Smooth muscle cell (in vitro differentiated cells): ENCODE measurements at regions not wholly inside any gene's neighbourhood (a gene's known extent, or its start where the extent isn't known, plus 50 kb on each side); places are given as distances from the start of the nearest gene placed in this dataset.

Experiments used
- DNase-seq: peaks from one replicate; lab custom pipeline; 2025; ENCODE audit not compliant: unreplicated experiment; lab: John Stamatoyannopoulos, UW
- H2AFZ ChIP-seq: fragments of 200-600 bp; sonication (generic); 2 replicates; pipeline ENCODE4 v1.6.0; 2016; ENCODE audit warnings: antibody characterized with exemption, low read depth, mild to moderate bottlenecking
- H3F3A ChIP-seq: fragments of 200-600 bp; sonication (generic); 2 replicates; pipeline ENCODE4 v1.6.0; 2017; ENCODE audit warnings: antibody characterized with exemption, low read depth
- H3K27ac ChIP-seq: fragments of 200-600 bp; sonication (generic); 2 replicates; pipeline ENCODE4 v1.5.1; 2016; ENCODE audit warnings: low read depth, mild to moderate bottlenecking
- H3K27me3 ChIP-seq: fragments of 200-600 bp; sonication (generic); 2 replicates; pipeline ENCODE4 v1.6.1; 2016; ENCODE audit warnings: low read depth, mild to moderate bottlenecking
- H3K36me3 ChIP-seq: fragments of 200-600 bp; sonication (generic); 2 replicates; pipeline ENCODE4 v1.5.1; 2016; ENCODE audit warnings: low read depth
- H3K4me1 ChIP-seq: fragments of 200-600 bp; sonication (generic); 2 replicates; pipeline ENCODE4 v1.5.1; 2016; ENCODE audit warnings: low read depth
- H3K4me2 ChIP-seq: fragments of 200-600 bp; sonication (generic); 2 replicates; pipeline ENCODE4 v1.6.0; 2016; ENCODE audit warnings: mild to moderate bottlenecking
- H3K4me3 ChIP-seq: fragments of 200-600 bp; sonication (generic); 2 replicates; pipeline ENCODE4 v1.5.1; 2016; ENCODE audit warnings: mild to moderate bottlenecking
- H3K79me2 ChIP-seq: fragments of 200-600 bp; sonication (generic); 2 replicates; pipeline ENCODE4 v1.6.0; 2016; ENCODE audit warnings: low read depth, mild to moderate bottlenecking
- H3K9ac ChIP-seq: fragments of 200-600 bp; sonication (generic); 2 replicates; pipeline ENCODE4 v1.6.0; 2016; ENCODE audit warnings: low read depth
- H3K9me3 ChIP-seq: fragments of 200-600 bp; sonication (generic); replicated peaks from 2 replicates; pipeline ENCODE4 v1.5.1; 2016; ENCODE audit warnings: low read depth
- H4K20me1 ChIP-seq: fragments of 200-600 bp; sonication (generic); 2 replicates; pipeline ENCODE4 v1.6.0; 2016; ENCODE audit warnings: low read depth
- CTCF ChIP-seq: fragments of 200-600 bp; sonication (generic); IDR thresholded peaks from 2 replicates; pipeline ENCODE4 v1.5.1; 2017; ENCODE audit warnings: borderline replicate concordance, mild to moderate bottlenecking, antibody characterized with exemption; ENCODE audit not compliant: insufficient read depth, poor library complexity, severe bottlenecking
- WGBS: methylation state at CpG from one replicate; pipeline ENCODE4 v1.1.7; 2016; ENCODE audit warnings: low lambda C conversion rate; 5-methylcytosine and 5-hydroxymethylcytosine counted together

GRCh38 chr6:144654506-144654905, 369.4 kb downstream of the UTRN start:
- H2AFZ ChIP-seq = no peak overlapping the region
- H3K27me3 ChIP-seq = no peaks in the 10 kb centered on the region
- no peaks in the 10 kb centered on the region for H3K36me3 ChIP-seq
- H3F3A ChIP-seq = no peaks in the 10 kb centered on the region
- H3K9ac ChIP-seq = no peak overlapping the region
- no peaks in the 10 kb centered on the region for H4K20me1 ChIP-seq
- H3K79me2 ChIP-seq = peaks cover 12% of the 10 kb centered on the region
- no peak overlapping the region for H3K27ac ChIP-seq
- WGBS = 30% methylated on average over 1 of the region's 1 CpG
- H3K4me3 ChIP-seq = no peak overlapping the region
- DNase-seq = no peak
- H3K9me3 ChIP-seq = no peaks in the 10 kb centered on the region
- H3K4me2 ChIP-seq = no peak overlapping the region
- peaks cover 29% of the 10 kb centered on the region for H3K4me1 ChIP-seq
- TF ChIP-seq CTCF = no peak

- H3K9me3 ChIP-seq = no peaks in the 10 kb centered on the region
- H3K4me1 ChIP-seq = peaks cover 34% of the 10 kb centered on the region
- H2AFZ ChIP-seq = no peak overlapping the region
- no peak for TF ChIP-seq CTCF
- no peaks in the 10 kb centered on the region for H3K36me3 ChIP-seq
- no peak overlapping the region for H3K27ac ChIP-seq
- H3K4me3 ChIP-seq = no peak overlapping the region
- no peaks in the 10 kb centered on the region for H3F3A ChIP-seq
- no peak overlapping the region for H3K4me2 ChIP-seq
- no peak for DNase-seq
- 100% methylated on average over 1 of the region's 1 CpG for WGBS
- H3K27me3 ChIP-seq = no peaks in the 10 kb centered on the region
- H4K20me1 ChIP-seq = no peaks in the 10 kb centered on the region
- peaks cover 5% of the 10 kb centered on the region for H3K79me2 ChIP-seq
- no peak overlapping the region for H3K9ac ChIP-seq
These were observed 370.2 kb downstream of the UTRN start for GRCh38 chr6:144655376-144655775.

GRCh38 chr6:144657691-144658090, 372.6 kb downstream of the UTRN start:
- no peaks in the 10 kb centered on the region for H3K27me3 ChIP-seq
- H3K36me3 ChIP-seq = no peaks in the 10 kb centered on the region
- no peak overlapping the region for H2AFZ ChIP-seq
- H4K20me1 ChIP-seq = no peaks in the 10 kb centered on the region
- 44% methylated on average over 2 of the region's 2 CpGs for WGBS
- H3K4me3 ChIP-seq = no peak overlapping the region
- H3K4me2 ChIP-seq = no peak overlapping the region
- H3K9me3 ChIP-seq = no peaks in the 10 kb centered on the region
- no peak overlapping the region for H3K27ac ChIP-seq
- peaks cover 4% of the 10 kb centered on the region for H3K79me2 ChIP-seq
- no peak for TF ChIP-seq CTCF
- peaks cover 40% of the 10 kb centered on the region for H3K4me1 ChIP-seq
- no peak for DNase-seq
- H3F3A ChIP-seq = no peaks in the 10 kb centered on the region
- no peak overlapping the region for H3K9ac ChIP-seq
